NCI-H2227 (cell line): ENCODE measurements at regions not wholly inside any gene's neighbourhood (a gene's known extent, or its start where the extent isn't known, plus 50 kb on each side); places are given as distances from the start of the nearest gene placed in this dataset.

Source experiments
- DNase-seq: peaks from one replicate; lab custom pipeline; 2025; ENCODE audit not compliant: unreplicated experiment; lab: John Stamatoyannopoulos, UW

- DNase-seq: no peak
These were observed 476.4 kb downstream of the TBC1D22A start for GRCh38 chr22:47238690-47239473.

- no peak for DNase-seq
These were observed 475.5 kb downstream of the TBC1D22A start for GRCh38 chr22:47237890-47238480.

DNA sequence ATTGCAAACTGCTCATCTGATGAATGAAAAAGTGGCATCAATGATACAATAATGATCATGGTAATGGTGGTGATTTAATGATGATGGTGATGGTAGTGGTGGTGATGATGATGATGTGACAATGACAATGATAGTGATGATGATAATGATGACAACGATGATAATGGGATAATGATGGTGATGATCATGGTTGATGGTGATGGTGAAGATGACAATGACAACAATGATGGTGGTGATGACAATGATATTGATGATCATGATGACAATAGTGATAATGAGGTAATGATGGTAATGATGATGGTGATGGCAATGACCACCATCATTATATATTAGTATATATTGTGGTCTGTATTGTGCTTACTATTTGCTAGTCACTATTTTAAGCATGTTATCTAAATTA, 474.3 kb downstream of the TBC1D22A start:
- no peak for DNase-seq

DNA sequence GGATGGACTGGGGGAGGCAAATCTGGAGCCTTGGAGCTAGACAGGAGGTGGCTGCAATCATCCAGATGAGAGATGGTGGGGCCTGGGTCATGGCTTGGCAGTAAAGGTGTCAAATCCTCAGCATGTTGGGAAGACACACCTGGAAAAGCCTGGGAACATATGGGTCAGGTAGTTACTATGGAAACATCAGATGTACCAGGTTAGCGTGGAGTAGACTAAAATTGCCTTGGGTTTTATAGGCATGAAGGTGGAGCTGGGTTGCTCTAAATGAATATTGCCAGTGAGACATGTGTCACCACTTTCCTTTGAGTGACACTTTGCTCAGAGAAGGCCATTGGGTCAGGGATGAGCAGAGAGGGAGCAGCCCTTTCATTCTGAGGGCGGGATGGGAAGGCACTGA, 473.7 kb downstream of the TBC1D22A start:
- DNase-seq: no peak

DNA sequence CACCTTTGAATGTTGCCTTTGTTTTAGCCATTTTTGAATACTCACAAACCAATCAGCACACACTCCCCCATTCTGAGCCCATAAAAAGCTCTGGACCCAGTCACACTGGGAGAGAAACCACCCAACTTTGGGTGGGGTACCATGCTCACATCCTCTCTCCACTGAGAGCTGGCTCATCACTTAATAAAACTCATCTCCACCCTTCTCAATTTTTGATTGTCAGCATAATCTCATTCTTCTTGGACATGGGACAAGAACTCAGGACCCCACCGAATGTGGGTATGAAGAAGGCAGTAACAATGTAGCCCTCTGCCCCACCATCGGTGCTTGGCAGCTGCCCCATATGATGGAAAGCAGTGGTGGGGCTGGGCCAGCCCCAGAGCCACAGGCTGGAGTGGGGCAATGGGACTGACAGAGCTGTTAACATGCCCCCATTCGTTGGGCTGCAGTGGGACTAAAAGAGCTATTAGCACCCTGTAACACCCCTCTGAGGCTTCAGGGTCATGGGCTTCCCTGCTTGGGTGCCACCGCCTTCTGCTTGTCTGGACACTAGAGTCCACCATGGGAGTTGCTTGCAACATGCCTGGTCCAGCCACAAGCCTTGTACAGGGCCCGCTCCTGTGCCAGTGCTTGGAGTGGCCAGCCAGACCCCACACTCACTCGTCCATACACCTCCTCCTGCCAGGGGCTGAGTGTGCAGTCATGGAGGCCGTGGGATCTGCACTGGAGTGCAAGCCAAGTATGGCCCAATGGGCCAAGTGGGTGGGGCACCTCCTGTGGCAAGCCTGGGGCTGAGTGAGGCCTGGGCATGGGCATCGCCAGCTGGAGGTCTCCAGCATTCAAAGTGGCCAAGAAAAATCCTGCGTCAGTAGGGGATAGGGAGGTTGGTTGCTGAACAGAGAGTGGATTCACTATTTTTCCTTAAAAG, 471.1 kb downstream of the TBC1D22A start:
- DNase-seq: no peak

- DNase-seq: no peak
These were observed 470.3 kb downstream of the TBC1D22A start for GRCh38 chr22:47232753-47233152.

GRCh38 chr22:47232197-47232596, 469.7 kb downstream of the TBC1D22A start:
- DNase-seq: no peak

DNA sequence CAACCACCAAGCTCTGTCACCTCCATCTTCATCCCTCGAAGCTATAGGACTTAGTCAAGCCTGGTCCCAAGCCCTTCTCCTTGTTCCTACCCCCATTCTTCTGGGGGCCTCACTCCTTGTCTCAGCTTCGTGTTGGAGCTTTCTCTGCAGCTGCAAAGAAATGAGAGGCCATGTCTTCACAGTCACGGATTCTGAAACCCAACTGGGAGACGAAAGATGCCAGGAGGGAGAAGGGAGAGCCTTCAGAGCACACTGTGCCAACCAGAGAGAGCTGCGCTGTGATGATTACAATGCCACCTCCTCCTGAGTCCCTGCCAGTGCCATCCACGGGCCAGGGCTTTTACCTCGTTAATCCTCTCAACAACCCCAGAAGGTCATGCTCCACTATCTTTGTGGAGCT, 469.3 kb downstream of the TBC1D22A start:
- DNase-seq: no peak

- DNase-seq: no peak
These were observed 468.3 kb downstream of the TBC1D22A start for GRCh38 chr22:47230741-47231140.

DNA sequence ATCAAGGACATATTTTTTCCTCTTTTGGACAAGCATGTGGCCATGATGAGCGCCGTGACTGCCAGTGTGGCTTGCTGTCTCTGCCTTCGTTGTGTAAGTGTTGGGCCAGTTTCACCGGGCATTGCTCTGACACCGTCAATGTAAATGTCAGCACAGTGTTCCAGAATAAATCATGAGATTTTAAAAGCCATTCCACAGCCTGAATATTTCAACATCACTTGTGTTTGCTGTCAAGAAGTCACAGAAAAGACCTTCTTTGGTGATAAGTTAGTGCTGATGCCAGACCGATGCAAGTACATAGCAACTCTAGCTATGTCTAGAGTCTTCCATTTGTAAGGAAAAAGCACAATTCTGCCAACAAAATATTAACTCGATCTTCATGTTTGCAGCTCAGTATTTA, 467.8 kb downstream of the TBC1D22A start:
- no peak for DNase-seq

DNA sequence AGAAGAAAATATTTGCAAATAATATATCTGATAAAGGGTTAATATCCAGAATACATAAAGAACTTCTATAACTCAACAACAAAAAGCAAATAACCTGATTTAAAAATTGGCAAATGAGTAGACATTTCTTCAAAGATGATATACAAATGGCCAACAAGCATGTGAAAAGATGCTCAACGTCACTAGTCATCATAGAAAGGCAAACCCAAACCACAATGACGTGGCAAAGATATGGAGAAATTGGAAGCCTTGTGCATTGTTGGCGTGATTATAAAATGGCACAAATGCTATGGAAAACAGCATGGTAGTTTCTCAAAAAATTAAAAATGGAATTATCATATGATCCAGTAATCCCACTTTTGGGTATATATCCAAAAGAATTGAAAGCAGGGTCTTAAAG, 466.3 kb downstream of the TBC1D22A start:
- DNase-seq: no peak

DNA sequence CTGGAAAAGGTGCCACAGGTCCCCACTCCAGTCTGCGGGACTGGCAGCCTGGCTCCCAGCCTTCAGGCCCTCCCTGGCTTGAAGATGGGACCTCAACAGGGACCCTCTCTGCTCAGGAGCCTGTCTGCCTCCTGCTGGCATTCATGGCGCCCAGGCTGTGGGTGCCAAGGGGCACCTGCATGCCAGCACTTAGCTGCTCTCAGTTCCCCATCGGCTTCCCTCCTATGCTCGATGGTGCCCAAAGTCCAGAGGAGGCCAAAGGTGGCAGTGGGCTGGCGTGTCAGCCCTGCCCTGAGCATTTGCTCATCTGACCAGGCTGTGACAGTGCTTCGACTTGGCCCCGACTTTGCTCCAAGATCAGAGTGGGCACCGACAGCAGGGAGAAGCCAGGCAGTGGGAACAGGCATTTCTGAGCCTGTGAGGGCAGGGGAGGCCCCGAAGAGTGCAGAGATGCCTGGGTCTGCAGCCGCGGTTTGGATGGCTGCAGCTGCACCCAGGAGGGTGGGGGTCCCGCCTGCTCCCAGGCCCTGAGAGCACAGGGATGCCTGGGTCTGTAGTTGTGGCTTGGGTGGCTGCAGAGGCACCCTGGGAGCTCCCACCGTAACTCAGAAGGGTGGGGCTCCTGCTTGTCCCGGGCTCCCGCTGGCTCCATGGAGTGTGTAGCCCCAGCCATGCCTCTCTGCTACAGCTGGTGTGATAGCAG, 463.6 kb downstream of the TBC1D22A start:
- DNase-seq: no peak

DNA sequence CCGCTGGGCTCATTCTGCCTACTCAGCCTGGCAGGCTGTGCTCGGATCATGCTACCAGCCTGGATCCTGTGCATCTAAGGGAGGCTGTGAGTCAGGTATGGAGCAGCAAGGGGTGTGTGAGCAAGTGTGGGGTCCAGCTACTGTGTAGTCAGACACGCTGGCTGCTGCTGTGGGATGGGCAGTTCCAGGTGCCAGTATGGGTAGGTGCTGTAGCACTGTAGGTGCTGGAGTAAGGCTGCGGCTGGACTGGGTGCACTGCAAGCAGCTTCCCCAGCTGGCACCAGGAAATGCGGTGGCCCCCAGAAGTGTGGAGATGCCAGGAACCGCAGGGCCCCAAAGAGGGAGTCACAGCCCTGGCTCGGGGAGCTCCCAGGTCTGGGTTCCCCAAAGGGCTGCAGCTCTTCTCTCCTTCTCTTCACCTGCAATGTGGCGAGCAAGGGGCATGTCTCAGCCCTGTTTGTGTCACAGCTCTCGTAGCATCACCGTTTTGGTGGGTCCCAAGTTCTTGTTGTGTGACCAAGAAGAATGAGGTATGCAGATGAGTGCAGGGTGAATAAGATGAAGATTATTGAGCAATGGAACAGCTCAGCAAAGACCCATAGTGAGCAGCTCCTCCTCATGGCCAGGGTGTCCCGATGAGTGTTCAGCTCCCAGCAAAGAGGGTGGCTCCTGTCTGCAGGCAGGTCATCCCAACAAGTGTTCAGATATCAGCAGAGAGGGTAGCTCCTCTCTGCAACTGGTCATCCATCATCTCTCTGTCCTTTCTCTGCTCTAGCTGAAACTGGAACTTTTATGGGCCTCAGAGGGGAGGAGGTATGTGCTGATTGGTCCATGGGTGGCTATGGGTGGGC, 462.9 kb downstream of the TBC1D22A start:
- no peak for DNase-seq
